HCT116 (cell line): ENCODE measurements at regions not wholly inside any gene's neighbourhood (a gene's known extent, or its start where the extent isn't known, plus 50 kb on each side); places are given as distances from the start of the nearest gene placed in this dataset.

Experiments
- ATAC-seq: fragments of 200-7000 bp; cut with Tn5 transposase; 2 replicates; pipeline ENCODE4 v1.9.1; 2020; ENCODE audit warnings: mild to moderate bottlenecking, moderate library complexity
- BruUV-seq: library from RNA; stranded (reverse); fragments of 400-500 nt; replicated peaks from 2 replicates; lab custom pipeline; 2021; lab: Mats Ljungman, UMichigan
- CTCF ChIA-PET: fragments of 300-600 bp; sonication (Branson Sonifier 250); formaldehyde crosslinking; loops from one replicate; lab custom pipeline; 2021; ENCODE audit warnings: antibody characterized with exemption; lab: Charles Lee
- POLR2A ChIA-PET: fragments of 300-600, 350-600 bp; sonication (Branson Sonifier 250); formaldehyde crosslinking; loops from one replicate; lab custom pipeline; 2021; ENCODE audit warnings: antibody characterized with exemption; lab: Charles Lee
- RAD21 ChIA-PET, 2 experiments: fragments of 300-600 bp; sonication (Branson Sonifier 250); formaldehyde crosslinking; loops; one replicate each; lab custom pipeline; 2023; ENCODE audit warnings: low total read pairs in 2 of 2; ENCODE audit not compliant: uncharacterized antibody in 2 of 2, unreplicated experiment in 2 of 2, low non-redundant PET in 1 of 2; lab: Charles Lee
- DNase-seq: peaks from one replicate; pipeline ENCODE4 v3.0.0-alpha.2; 2010; ENCODE audit warnings: low read depth, low spot score
- H2AFZ ChIP-seq: fragments of 200-600 bp; shearing (Covaris generic), sonication (generic); 2 replicates; pipeline ENCODE4 v1.6.1; 2017; ENCODE audit warnings: low read depth, mixed run types, mixed read lengths, antibody characterized with exemption, low read length; ENCODE audit not compliant: poor library complexity, severe bottlenecking
- H3K27ac ChIP-seq: 2 replicates; pipeline ENCODE4 v1.5.1; 2012; ENCODE audit warnings: low read depth, low read length
- H3K27me3 ChIP-seq: fragments of 200-600 bp; sonication (generic); 2 replicates; pipeline ENCODE4 v1.6.1; 2016; ENCODE audit warnings: mixed run types, low read length, mixed read lengths; ENCODE audit not compliant: insufficient read depth
- H3K36me3 ChIP-seq, 2 experiments: fragments of 200-500 bp in 1 of 2; fragments of 200-600 bp in 1 of 2; sonication (Bioruptor generic) in 1 of 2; sonication (generic) in 1 of 2; 2 replicates each; pipeline versions ENCODE4 v1.5.1 to v1.6.1; 2014 to 2016; ENCODE audit warnings: low read length in 2 of 2, inconsistent platforms in 1 of 2, mixed read lengths in 1 of 2, mixed run types in 1 of 2; ENCODE audit not compliant: insufficient read depth in 2 of 2, control insufficient read depth in 1 of 2
- H3K4me1 ChIP-seq, 2 experiments: fragments of 200-600 bp in 1 of 2; sonication (generic) in 1 of 2; 2 replicates each; pipeline versions ENCODE4 v1.5.1 to v1.6.1; 2012 to 2017; ENCODE audit warnings: low read length in 2 of 2, inconsistent platforms in 1 of 2, mild to moderate bottlenecking in 1 of 2, mixed read lengths in 1 of 2, mixed run types in 1 of 2, moderate library complexity in 1 of 2; ENCODE audit not compliant: insufficient read depth in 2 of 2, control insufficient read depth in 1 of 2
- H3K4me2 ChIP-seq: fragments of 200-600 bp; sonication (generic); 2 replicates; pipeline ENCODE4 v1.6.1; 2017; ENCODE audit warnings: mixed run types, low read length, mixed read lengths
- H3K4me3 ChIP-seq, 2 experiments: fragments of 200-600 bp in 1 of 2; sonication (generic) in 1 of 2; replicated peaks in 1 of 2; 2 replicates each; pipeline ENCODE4 v1.5.1; 2011 to 2016; ENCODE audit warnings: low read length in 2 of 2, control low read depth in 1 of 2, low read depth in 1 of 2, mild to moderate bottlenecking in 1 of 2, mixed read lengths in 1 of 2, mixed run types in 1 of 2
- H3K79me2 ChIP-seq: fragments of 200-600 bp; sonication (generic); 2 replicates; pipeline ENCODE4 v1.6.1; 2017; ENCODE audit warnings: mild to moderate bottlenecking, mixed run types, low read length, moderate library complexity, mixed read lengths; ENCODE audit not compliant: insufficient read depth
- H3K9ac ChIP-seq: fragments of 200-600 bp; sonication (generic); 2 replicates; pipeline ENCODE4 v1.6.1; 2016; ENCODE audit warnings: low read length, mixed read lengths
- H3K9me2 ChIP-seq: fragments of 200-600 bp; sonication (generic), shearing (Covaris generic); 2 replicates; pipeline ENCODE4 v1.6.1; 2017; ENCODE audit warnings: mixed run types, mild to moderate bottlenecking, moderate library complexity; ENCODE audit not compliant: insufficient read depth
- H3K9me3 ChIP-seq, 2 experiments: fragments of 200-500 bp in 1 of 2; fragments of 200-600 bp in 1 of 2; sonication (Bioruptor generic) in 1 of 2; sonication (generic) in 1 of 2; 2 replicates each; pipeline ENCODE4 v1.6.1; 2014 to 2017; ENCODE audit warnings: low read length in 2 of 2, mixed read lengths in 2 of 2, inconsistent platforms in 1 of 2, low read depth in 1 of 2, mild to moderate bottlenecking in 1 of 2, mixed run types in 1 of 2, moderate library complexity in 1 of 2; ENCODE audit not compliant: control insufficient read depth in 1 of 2, insufficient read depth in 1 of 2
- H4K20me1 ChIP-seq: fragments of 200-600 bp; sonication (generic), shearing (Covaris generic); 2 replicates; pipeline ENCODE4 v1.6.1; 2017; ENCODE audit warnings: mixed run types, mild to moderate bottlenecking, moderate library complexity; ENCODE audit not compliant: insufficient read depth
- ATF3 ChIP-seq: IDR thresholded peaks from 2 replicates; pipeline ENCODE4 v1.6.1; 2012
- CBX3 ChIP-seq: IDR thresholded peaks from 2 replicates; pipeline ENCODE4 v1.6.1; 2012; ENCODE audit warnings: low read depth
- CEBPB ChIP-seq: IDR thresholded peaks from 2 replicates; pipeline ENCODE4 v1.6.1; 2012; ENCODE audit warnings: low read depth
- EGR1 ChIP-seq: IDR thresholded peaks from 2 replicates; pipeline ENCODE4 v1.6.1; 2012; ENCODE audit warnings: low read depth
- ELF1 ChIP-seq: IDR thresholded peaks from 2 replicates; pipeline ENCODE4 v1.6.1; 2012; ENCODE audit warnings: low read depth, borderline replicate concordance
- EZH2 ChIP-seq: fragments of 200-600 bp; sonication (generic); IDR thresholded peaks from 2 replicates; pipeline ENCODE4 v1.6.1; 2017; ENCODE audit warnings: antibody characterized with exemption, mixed run types
- EZH2phosphoT487 ChIP-seq: fragments of 200-600 bp; IDR thresholded peaks from 2 replicates; pipeline ENCODE4 v1.6.1; 2018; ENCODE audit warnings: antibody characterized with exemption, borderline replicate concordance
- FOSL1 ChIP-seq: IDR thresholded peaks from 2 replicates; pipeline ENCODE4 v1.6.1; 2012; ENCODE audit warnings: low read depth
- JUND ChIP-seq: IDR thresholded peaks from 2 replicates; pipeline ENCODE4 v1.6.1; 2012
- POLR2A ChIP-seq: IDR thresholded peaks from 2 replicates; pipeline ENCODE4 v1.7.0; 2011; ENCODE audit warnings: borderline replicate concordance; ENCODE audit not compliant: insufficient read depth, insufficient read length; ENCODE audit errors: extremely low read depth
- RAD21 ChIP-seq: IDR thresholded peaks from 2 replicates; pipeline ENCODE4 v1.6.1; 2012; ENCODE audit warnings: low read depth, mild to moderate bottlenecking
- SIN3A ChIP-seq: IDR thresholded peaks from 2 replicates; pipeline ENCODE4 v1.6.1; 2012; ENCODE audit warnings: low read depth
- SP1 ChIP-seq: IDR thresholded peaks from 2 replicates; pipeline ENCODE4 v1.6.1; 2012; ENCODE audit warnings: low read depth
- SRF ChIP-seq: IDR thresholded peaks from 2 replicates; pipeline ENCODE4 v1.6.1; 2012; ENCODE audit warnings: low read depth
- TCF7L2 ChIP-seq: IDR thresholded peaks from 2 replicates; pipeline ENCODE4 v1.7.0; 2011; ENCODE audit warnings: borderline replicate concordance, inconsistent platforms; ENCODE audit not compliant: insufficient read depth, insufficient read length; ENCODE audit errors: extremely low read depth
- ZBTB33 ChIP-seq: IDR thresholded peaks from 2 replicates; pipeline ENCODE4 v1.6.1; 2011; ENCODE audit warnings: mild to moderate bottlenecking, low read length, moderate library complexity; ENCODE audit not compliant: insufficient replicate concordance; ENCODE audit errors: extremely low read depth
- ZFX ChIP-seq: fragments of 450-650 bp; IDR thresholded peaks from 2 replicates; pipeline ENCODE4 v1.6.1; 2017
- ZNF274 ChIP-seq: fragments of 200-500 bp; sonication (Bioruptor generic); IDR thresholded peaks from 2 replicates; pipeline ENCODE4 v1.6.1; 2014; ENCODE audit warnings: mild to moderate bottlenecking, low read depth, low read length, inconsistent platforms
- intact Hi-C: fragments of 100-400 bp; cut with micrococcal nuclease; formaldehyde crosslinking; loops from 2 replicates; pipeline ENCODE4 v1.10.0; 2022
- TF ChIP-seq, protein P1 (sequence below): IDR thresholded peaks from 2 replicates; pipeline ENCODE4 v1.6.1; 2012; ENCODE audit warnings: low read depth
- TF ChIP-seq, protein P2 (sequence below): IDR thresholded peaks from 2 replicates; pipeline ENCODE4 v1.6.1; 2012

DNA sequence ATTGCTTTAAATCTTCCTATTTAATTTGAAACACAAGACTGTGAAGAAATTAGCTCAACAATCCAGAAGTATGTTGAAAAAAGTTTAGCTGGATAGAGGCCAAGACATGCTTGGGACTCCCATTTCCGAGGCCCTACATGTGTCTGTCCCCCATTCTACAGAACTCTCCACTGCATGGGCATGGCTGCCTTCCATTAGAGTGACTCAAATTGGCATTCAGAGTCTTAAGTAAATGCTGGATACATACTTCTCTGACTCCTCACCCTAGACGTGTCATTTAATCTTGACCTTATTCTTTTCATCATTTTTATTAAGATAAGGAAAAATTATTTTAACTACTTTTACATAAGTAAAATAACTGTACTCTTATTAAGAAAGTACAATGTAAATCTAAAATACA is 530.4 kb upstream of the CDH9 start:
- ATAC-seq, result no peak
- POLR2A ChIA-PET, result no interaction called here

More for the DNA sequence above, 530.4 kb upstream of the CDH9 start:
- Histone ChIP-seq H3K4me2 (no peak overlapping the region), H3K4me1 (no peaks in the 10 kb centered on the region), H3K27ac (no peak overlapping the region), H3K36me3 (no peaks in the 10 kb centered on the region), H3K4me3 (no peak overlapping the region), H4K20me1 (no peaks in the 10 kb centered on the region), H3K27me3 (no peaks in the 10 kb centered on the region), H3K79me2 (no peaks in the 10 kb centered on the region), H3K9me2 (no peaks in the 10 kb centered on the region), H2AFZ (no peak overlapping the region)
- CTCF ChIA-PET, result no interaction called here
- BruUV-seq, result no TSS peak
- TF ChIP-seq CEBPB (no peak), RAD21 (no peak), CBX3 (no peak), EGR1 (no peak), SRF (no peak), ATF3 (no peak), SIN3A (no peak), ZNF274 (no peak), JUND (no peak), POLR2A (no peak), ZBTB33 (no peak), ZFX (no peak), FOSL1 (no peak), EZH2 (no peak), TCF7L2 (no peak), SP1 (no peak), EZH2phosphoT487 (no peak), ELF1 (no peak)
- TF ChIP-seq, protein P1, sequence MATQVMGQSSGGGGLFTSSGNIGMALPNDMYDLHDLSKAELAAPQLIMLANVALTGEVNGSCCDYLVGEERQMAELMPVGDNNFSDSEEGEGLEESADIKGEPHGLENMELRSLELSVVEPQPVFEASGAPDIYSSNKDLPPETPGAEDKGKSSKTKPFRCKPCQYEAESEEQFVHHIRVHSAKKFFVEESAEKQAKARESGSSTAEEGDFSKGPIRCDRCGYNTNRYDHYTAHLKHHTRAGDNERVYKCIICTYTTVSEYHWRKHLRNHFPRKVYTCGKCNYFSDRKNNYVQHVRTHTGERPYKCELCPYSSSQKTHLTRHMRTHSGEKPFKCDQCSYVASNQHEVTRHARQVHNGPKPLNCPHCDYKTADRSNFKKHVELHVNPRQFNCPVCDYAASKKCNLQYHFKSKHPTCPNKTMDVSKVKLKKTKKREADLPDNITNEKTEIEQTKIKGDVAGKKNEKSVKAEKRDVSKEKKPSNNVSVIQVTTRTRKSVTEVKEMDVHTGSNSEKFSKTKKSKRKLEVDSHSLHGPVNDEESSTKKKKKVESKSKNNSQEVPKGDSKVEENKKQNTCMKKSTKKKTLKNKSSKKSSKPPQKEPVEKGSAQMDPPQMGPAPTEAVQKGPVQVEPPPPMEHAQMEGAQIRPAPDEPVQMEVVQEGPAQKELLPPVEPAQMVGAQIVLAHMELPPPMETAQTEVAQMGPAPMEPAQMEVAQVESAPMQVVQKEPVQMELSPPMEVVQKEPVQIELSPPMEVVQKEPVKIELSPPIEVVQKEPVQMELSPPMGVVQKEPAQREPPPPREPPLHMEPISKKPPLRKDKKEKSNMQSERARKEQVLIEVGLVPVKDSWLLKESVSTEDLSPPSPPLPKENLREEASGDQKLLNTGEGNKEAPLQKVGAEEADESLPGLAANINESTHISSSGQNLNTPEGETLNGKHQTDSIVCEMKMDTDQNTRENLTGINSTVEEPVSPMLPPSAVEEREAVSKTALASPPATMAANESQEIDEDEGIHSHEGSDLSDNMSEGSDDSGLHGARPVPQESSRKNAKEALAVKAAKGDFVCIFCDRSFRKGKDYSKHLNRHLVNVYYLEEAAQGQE, result no peak
- TF ChIP-seq, protein P2, sequence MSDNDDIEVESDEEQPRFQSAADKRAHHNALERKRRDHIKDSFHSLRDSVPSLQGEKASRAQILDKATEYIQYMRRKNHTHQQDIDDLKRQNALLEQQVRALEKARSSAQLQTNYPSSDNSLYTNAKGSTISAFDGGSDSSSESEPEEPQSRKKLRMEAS, result no peak
- TF ChIP-seq, all 23 proteins: peak for 0
- peaks cover 0 to 4% of the 10 kb centered on the region in 2 experiments; a peak in 1 of 4 replicates for H3K9me3 ChIP-seq
- intact Hi-C loops, result no loop called here
- RAD21 ChIA-PET, result no interaction called here
- no peak for DNase-seq
- no peak overlapping the region for H3K9ac ChIP-seq
